Fibroblast of the aortic adventitia (primary cell): ENCODE measurements at regions not wholly inside any gene's neighbourhood (a gene's known extent, or its start where the extent isn't known, plus 50 kb on each side); places are given as distances from the start of the nearest gene placed in this dataset.
"Not testable (repeated sequence)": the region's sequence is repeated elsewhere in the genome, so short reads cannot be mapped to it uniquely, and the experiment has no call there.

Experiments used
- DNase-seq: peaks from one replicate; pipeline ENCODE4 v3.0.0-alpha.2; 2010; ENCODE audit warnings: low read depth
- H3K4me3 ChIP-seq: 2 replicates; pipeline ENCODE4 v1.5.1; 2011; ENCODE audit warnings: low read depth, mild to moderate bottlenecking, control low read depth, low read length, moderate library complexity
- CTCF ChIP-seq: IDR thresholded peaks from 2 replicates; pipeline ENCODE4 v1.5.1; 2011; ENCODE audit warnings: mild to moderate bottlenecking, low read length, control low read depth, inconsistent platforms; ENCODE audit not compliant: insufficient read depth

GRCh38 chr10:63822496-63822895 lies 301.3 kb downstream of the REEP3 start:
- H3K4me3 ChIP-seq = no peak overlapping the region
- no peak for TF ChIP-seq CTCF
- DNase-seq = no peak

DNA sequence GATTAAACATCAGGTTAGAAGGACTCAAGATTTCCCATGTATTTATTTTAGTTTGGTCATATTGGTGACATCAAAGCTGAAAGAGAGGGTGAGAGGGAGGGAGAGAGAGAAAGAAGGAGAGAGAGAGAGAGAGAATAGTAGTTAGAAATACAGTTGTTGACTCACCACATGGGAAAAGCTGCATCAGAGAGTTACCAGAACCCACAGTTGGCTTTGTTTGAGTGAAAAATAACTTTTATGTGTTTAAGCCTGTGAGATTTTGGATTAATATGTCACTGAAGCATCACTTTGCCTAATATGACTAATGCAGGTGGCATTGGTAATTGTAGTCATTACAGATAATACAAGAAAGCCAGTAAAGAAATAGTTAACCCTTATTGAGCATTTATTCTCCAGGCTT lies 303.9 kb downstream of the REEP3 start:
- DNase-seq = no peak
- no peak overlapping the region for H3K4me3 ChIP-seq
- no peak for TF ChIP-seq CTCF

GRCh38 chr10:63825766-63826165 lies 304.6 kb downstream of the REEP3 start:
- no peak overlapping the region for H3K4me3 ChIP-seq
- DNase-seq = no peak
- TF ChIP-seq CTCF = no peak

GRCh38 chr10:63827018-63827417 lies 305.8 kb downstream of the REEP3 start:
- H3K4me3 ChIP-seq, DNase-seq: not testable (repeated sequence)

GRCh38 chr10:63829020-63829419 lies 307.8 kb downstream of the REEP3 start:
- DNase-seq = no peak
- H3K4me3 ChIP-seq = no peak overlapping the region
- TF ChIP-seq CTCF = no peak

GRCh38 chr10:63829573-63830149 lies 308.5 kb downstream of the REEP3 start:
- H3K4me3 ChIP-seq = no peak overlapping the region
- no peak for TF ChIP-seq CTCF
- no peak for DNase-seq

DNA sequence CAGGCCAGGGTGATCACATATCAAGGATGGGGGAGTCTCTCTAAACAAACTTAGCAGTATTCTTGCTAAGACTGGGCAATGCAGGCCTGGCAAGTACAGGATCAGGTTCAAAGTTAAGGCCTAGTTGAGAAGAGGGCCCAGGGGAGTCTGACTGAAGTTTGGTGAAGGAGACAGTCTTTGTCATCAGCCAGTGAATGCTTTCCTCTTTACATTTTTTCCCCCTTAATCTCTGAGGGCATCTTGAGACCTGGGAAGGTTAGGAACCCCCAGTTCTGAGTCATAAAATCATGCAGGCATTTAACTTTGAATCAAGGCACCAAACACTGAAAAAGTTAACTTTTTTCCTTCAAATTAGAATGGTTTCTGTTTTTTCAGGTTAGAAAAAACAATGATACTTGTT lies 311.5 kb downstream of the REEP3 start:
- no peak overlapping the region for H3K4me3 ChIP-seq
- no peak for TF ChIP-seq CTCF
- no peak for DNase-seq
